ENCODE measurements at regions not wholly inside any gene's neighbourhood (a gene's known extent, or its start where the extent isn't known, plus 50 kb on each side); places are given as distances from the start of the nearest gene placed in this dataset.

- DNase-seq (ENCODE audit: low spot score), result no peak
These were observed 51.8 kb upstream of the SLC16A1 start for GRCh38 chr1:113007706-113008364.

GRCh38 chr1:113008365-113008714 is 52.3 kb upstream of the SLC16A1 start:
- no peak for DNase-seq (ENCODE audit: low spot score)

GRCh38 chr1:113012149-113012548 is 56.2 kb upstream of the SLC16A1 start:
- DNase-seq (ENCODE audit: low spot score), result no peak

DNA sequence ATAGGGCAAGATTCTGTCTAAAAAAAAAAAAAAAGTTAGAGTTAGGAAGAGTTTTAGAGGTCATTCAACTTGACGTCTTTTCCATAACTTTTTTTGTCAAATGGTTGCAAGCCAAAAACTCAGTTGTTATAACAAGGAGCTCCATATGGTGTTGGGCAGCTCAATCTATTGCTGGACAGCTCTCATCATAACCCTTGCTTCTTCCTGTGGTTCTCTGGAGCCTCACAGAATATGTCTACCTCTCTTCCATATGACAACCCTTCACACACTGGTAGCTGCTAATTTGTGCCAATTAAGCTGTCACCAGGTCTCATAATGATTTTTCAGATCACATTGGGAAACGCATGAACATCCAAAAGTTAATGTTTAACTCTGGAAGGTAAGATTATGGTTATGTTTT is 57.8 kb upstream of the SLC16A1 start:
- DNase-seq (ENCODE audit: low spot score), result no peak

DNA sequence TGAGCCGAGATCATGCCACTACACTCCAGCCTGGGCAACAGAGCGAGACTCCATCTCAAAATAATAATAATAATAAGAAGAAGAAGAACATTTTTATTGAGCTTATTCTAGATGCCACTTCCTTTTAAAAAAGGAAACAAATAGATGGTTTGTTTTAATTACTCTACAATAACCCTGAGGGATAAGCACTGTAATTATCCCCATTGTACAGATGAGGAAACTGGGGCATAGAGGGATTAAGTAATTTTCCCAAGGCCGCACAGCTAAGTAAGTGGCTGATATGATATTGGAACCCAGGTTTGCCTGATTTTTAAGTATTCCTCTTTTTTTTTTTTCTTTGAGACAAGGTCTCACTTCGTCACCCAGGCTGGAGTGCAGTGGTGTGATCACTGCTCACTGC is 58.5 kb upstream of the LRIG2 start:
- no peak for DNase-seq (ENCODE audit: low spot score)

GRCh38 chr1:113018911-113019310 is 54.1 kb upstream of the LRIG2 start:
- no peak for DNase-seq (ENCODE audit: low spot score)

DNA sequence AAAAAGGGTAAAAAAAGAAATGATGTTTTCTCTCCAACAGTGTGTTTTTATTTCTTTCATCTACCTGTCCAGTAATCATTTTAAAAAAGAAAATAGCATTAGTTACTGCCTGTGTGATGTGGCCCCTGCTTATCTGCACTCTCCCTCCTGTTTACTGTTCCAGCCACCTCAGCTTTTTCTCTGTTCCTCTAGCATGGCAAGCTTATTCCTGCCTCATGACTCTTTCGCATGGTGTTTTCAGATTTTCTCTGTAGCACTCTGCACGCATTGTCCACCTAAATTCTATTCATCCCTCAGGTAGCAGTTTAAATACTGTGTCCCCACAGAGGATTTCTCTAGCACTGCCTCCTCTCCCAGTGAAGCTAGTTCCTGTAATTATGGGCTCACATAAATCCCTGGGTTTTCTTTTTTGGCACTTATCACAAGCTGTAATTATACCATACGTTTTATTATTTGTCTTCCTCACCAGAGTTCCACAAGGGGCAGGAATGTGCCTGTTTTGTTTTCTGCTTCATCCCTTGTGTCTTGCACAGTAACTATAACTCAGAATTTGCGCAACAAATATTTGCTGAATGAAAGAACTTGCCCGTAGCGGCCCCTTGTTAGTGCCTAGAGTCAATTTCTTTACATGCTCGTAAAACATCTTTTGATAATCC is 51.4 kb upstream of the LRIG2 start:
- DNase-seq (ENCODE audit: low spot score), result peak; percentile 26
